KG1 (cell line): ENCODE measurements at regions not wholly inside any gene's neighbourhood (a gene's known extent, or its start where the extent isn't known, plus 50 kb on each side); places are given as distances from the start of the nearest gene placed in this dataset.

ENCODE experiments used
- DNase-seq: peaks from one replicate; lab custom pipeline; 2025; lab: John Stamatoyannopoulos, UW

- no peak for DNase-seq
Observed at GRCh38 chr2:2717406-2717805, 386.3 kb upstream of the MYT1L start.

GRCh38 chr2:2716771-2717170, 385.7 kb upstream of the MYT1L start:
- no peak for DNase-seq

- no peak for DNase-seq
Observed at GRCh38 chr2:2715036-2715818, 384.2 kb upstream of the MYT1L start.

GRCh38 chr2:2714408-2714807, 383.3 kb upstream of the MYT1L start:
- no peak for DNase-seq

DNA sequence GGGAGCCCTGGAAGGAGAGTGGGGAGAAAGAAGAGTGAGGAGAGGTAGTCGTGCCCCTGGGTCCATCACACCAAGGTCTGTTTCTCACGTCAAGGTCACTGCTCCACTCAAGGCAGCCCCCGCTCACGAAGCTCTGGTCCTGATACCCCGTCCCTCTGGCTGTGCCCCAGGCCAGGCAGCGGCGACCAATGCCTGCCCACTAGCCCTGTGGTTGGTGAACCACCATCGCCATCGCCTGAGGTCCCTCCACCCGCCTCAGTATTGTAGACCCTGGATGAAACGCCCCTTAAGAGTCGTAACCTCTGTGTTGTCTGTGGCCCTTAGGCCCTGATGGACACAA, 378.3 kb upstream of the MYT1L start:
- DNase-seq = no peak

GRCh38 chr2:2708575-2709430, 377.7 kb upstream of the MYT1L start:
- DNase-seq = no peak

DNA sequence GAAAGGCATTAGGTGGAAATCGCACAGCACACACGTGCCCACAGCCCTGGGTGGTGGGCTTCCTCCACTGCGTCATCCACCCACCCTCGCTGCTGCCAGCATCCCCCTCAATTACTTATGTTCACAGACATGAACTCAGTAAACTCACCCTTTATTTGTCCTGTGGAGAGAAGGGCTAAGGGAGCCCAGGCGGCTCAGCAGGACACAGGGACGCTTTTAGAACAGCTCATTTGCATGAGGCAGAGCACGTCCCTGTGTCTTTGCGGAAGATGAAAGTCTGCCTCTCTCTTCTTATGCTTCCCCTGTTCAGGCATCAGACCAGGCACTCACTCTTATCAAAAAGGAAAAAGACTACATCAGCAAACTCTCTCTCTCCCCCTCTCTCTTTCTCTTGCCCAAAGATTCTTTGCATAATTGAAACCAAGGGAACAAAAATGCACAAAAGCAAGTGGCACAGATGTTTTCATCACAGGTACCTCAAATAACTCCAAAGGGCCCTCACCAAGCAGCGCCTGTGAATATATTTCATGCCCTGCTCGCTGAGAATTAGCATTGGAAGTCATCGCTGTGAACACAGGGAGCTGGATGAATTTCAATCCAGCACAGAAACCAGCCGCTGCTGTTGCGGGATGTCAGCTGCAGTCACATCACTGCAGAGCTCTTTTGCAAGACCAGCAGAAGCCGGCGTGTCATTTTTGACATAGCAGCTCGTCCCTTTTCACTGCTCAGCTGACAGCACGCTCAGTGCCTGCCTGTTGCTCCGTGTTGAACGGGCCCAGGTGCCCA, 376.3 kb upstream of the MYT1L start:
- no peak for DNase-seq

DNA sequence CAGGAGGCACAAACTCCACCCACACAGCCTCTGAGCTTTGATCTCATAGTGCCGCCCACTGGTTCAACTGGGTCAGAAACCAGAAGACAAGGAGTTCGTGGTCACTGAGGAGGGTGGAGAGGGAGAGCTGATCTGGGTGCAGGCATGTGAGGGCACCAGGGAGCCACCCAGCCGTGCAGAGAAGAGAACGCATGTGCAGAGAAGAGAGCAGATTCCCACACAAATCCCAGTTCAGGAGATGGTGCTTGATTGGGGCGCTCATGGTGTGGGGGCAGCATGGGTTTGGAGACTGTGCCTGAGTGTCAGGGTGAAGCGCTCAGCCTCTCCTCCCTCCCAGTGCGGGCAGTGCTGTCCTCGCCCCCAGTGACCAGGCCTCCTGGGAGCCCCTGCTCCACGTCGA, 375.2 kb upstream of the MYT1L start:
- DNase-seq = no peak

GRCh38 chr2:2705871-2706270, 374.8 kb upstream of the MYT1L start:
- no peak for DNase-seq

DNA sequence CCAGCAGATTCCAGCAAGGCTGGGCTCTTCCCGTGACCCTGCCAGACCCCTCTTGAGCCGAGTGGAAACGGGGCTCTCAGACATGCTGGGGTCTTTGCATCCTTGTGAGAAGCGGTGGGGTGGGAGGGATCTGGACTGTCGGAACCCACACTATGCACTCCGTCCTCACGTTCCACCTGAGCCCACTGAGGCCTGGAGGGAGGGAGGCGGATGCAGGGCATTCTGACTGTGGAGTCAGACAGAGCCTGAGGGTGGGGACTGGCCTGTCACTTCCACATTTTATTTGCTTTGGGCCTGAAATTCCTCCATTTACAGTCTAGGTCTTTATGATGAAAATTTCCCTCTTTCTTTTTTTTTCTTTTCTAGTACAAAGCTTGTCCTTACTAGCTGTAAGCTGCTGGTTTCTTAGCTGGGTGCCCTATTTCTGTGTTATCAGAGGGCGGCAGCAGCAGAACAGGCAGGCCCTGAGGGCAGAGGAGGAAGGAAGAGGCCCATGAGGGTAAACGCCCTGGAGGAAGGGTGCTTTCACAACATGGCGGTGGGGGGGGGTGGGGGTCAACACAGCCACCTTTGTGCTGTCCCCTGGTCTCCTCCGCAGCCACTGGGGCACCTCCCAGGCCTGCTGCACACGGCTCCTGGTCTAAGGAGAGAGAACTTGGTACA, 373.5 kb upstream of the MYT1L start:
- DNase-seq = peak; percentile 40

DNA sequence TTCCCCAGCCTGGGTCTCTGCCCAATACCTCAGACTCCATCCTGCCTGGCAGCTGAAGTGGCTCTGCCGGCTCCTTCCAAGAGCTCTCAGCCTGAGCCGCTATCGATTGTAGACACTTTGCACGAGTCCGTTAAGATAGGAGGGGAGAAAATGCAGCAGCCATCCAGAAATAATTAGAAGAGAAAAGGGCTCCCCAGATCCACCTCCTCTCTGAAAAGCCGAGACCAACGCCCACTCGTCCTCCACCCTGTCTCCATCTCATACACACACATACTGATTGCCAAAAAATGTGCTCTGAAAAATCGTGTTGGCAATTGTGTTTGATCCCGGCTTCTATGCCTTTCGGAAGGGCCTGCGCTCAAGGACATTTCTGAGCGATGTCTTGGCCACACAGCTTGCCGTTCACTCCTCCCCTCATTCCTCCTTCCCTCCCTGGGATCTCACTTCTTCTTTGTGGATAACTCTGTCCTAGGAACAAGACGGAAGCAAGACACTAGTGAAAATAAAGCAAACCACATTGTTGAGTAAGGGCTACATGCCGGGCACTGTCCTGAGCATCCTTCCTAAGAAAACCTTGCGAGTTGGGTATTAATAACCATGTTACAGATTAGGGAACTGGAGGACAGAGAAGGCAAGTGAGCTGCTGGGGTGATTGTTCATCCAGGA, 372.8 kb upstream of the MYT1L start:
- no peak for DNase-seq

GRCh38 chr2:2703172-2703571, 372.1 kb upstream of the MYT1L start:
- DNase-seq = no peak

GRCh38 chr2:2702385-2702784, 371.3 kb upstream of the MYT1L start:
- no peak for DNase-seq

GRCh38 chr2:2701813-2702212, 370.7 kb upstream of the MYT1L start:
- DNase-seq = no peak

GRCh38 chr2:2701176-2701781, 370.2 kb upstream of the MYT1L start:
- DNase-seq = no peak

- no peak for DNase-seq
Observed at GRCh38 chr2:2699121-2699505, 368.0 kb upstream of the MYT1L start.

GRCh38 chr2:2698182-2699120, 367.4 kb upstream of the MYT1L start:
- no peak for DNase-seq

DNA sequence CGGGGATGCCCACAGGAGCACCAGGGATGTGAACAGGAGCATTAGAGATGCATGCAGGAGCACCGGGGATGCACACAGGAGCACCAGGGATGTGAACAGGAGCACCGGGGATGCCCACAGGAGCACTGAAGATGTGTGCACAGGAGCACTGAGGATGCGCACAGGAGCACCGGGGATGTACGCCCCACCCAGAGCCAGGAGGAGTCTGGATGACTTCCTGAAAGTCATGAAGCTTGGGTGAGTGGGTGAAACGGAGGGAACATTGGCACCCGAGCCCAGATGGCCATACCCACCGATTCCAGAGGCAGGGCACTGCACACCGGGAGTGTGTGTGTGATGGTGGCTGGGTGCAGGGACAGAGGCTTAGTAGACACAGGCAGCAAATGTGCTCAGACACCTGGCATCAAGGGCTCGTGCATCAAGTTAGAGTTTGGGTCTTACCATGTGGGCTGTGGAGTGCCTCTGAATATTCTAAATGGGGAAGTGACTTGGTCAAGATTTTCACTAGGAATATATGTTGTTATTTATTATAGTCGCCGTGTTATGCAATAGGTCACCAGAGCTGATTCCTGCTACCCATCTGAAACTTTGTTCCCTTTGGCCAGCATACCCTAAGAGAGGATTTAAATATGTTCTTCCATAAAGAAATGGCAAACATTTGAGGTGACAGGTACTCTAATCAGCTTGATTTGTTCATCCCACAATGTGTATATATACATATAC, 365.8 kb upstream of the MYT1L start:
- no peak for DNase-seq

DNA sequence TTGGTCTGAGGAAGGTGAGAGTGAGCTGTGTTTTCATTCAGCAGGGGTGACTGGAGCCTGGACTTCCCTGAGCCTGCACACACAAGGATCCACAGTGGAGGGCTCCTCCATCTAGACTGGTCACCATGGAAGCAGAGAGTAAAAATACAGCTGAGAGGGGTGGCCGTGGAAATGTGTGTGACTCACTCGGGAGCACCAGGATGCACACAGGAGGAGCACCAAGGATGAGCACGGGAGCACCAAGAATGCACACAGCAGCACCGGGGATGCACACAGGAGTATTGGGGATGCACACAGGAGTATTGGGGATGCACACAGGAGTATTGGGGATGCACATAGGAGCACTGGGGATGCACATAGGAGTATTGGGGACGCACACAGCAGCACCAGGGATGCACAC, 365.2 kb upstream of the MYT1L start:
- no peak for DNase-seq
